Pons (tissue), 1 donor: ENCODE measurements at regions not wholly inside any gene's neighbourhood (a gene's known extent, or its start where the extent isn't known, plus 50 kb on each side); places are given as distances from the start of the nearest gene placed in this dataset.
A peak's percentile ranks its signal among the peaks of the same experiment; 100 is the strongest.
"Not testable (repeated sequence)": the region's sequence is repeated elsewhere in the genome, so short reads cannot be mapped to it uniquely, and the experiment has no call there.

Source experiments
- DNase-seq: peaks from one replicate; pipeline ENCODE4 v3.0.0-alpha.2; 2016; ENCODE audit warnings: low spot score

GRCh38 chr1:148432318-148432717 is 50.8 kb downstream of the PPIAL4G start:
- DNase-seq, result not testable (repeated sequence)

- DNase-seq, result not testable (repeated sequence)
These were observed 53.2 kb downstream of the PPIAL4G start for GRCh38 chr1:148429856-148430255.

GRCh38 chr1:148426940-148427611 is 56.0 kb downstream of the PPIAL4G start:
- not testable (repeated sequence) for DNase-seq

GRCh38 chr1:148426385-148426784 is 56.7 kb downstream of the PPIAL4G start:
- not testable (repeated sequence) for DNase-seq

GRCh38 chr1:148424143-148425003 is 58.7 kb downstream of the PPIAL4G start:
- not testable (repeated sequence) for DNase-seq

GRCh38 chr1:148422921-148423320 is 60.2 kb downstream of the PPIAL4G start:
- not testable (repeated sequence) for DNase-seq

- not testable (repeated sequence) for DNase-seq
These were observed 65.9 kb downstream of the PPIAL4G start for GRCh38 chr1:148417241-148417640.

- not testable (repeated sequence) for DNase-seq
These were observed 69.7 kb downstream of the PPIAL4G start for GRCh38 chr1:148413385-148413784.

GRCh38 chr1:148404786-148405568 is 78.1 kb downstream of the PPIAL4G start:
- DNase-seq, result not testable (repeated sequence)

- not testable (repeated sequence) for DNase-seq
These were observed 79.2 kb downstream of the PPIAL4G start for GRCh38 chr1:148403925-148404324.

GRCh38 chr1:148403085-148403456 is 80.0 kb downstream of the PPIAL4G start:
- not testable (repeated sequence) for DNase-seq

- peak; percentile 69 for DNase-seq
These were observed 80.7 kb downstream of the PPIAL4G start for GRCh38 chr1:148402152-148403084.

GRCh38 chr1:148397516-148397915 is 85.6 kb downstream of the PPIAL4G start:
- DNase-seq, result not testable (repeated sequence)

GRCh38 chr1:148392505-148392904 is 90.6 kb downstream of the PPIAL4G start:
- DNase-seq, result not testable (repeated sequence)

GRCh38 chr1:148391323-148391722 is 91.8 kb downstream of the PPIAL4G start:
- not testable (repeated sequence) for DNase-seq

GRCh38 chr1:148389027-148389339 is 94.1 kb downstream of the PPIAL4G start:
- DNase-seq, result no peak

GRCh38 chr1:148388260-148389026 is 94.7 kb downstream of the PPIAL4G start:
- DNase-seq, result peak; percentile 97

- not testable (repeated sequence) for DNase-seq
These were observed 95.2 kb downstream of the PPIAL4G start for GRCh38 chr1:148387949-148388259.

GRCh38 chr1:148387122-148387948 is 95.8 kb downstream of the PPIAL4G start:
- DNase-seq, result not testable (repeated sequence)

- no peak for DNase-seq
These were observed 96.5 kb downstream of the PPIAL4G start for GRCh38 chr1:148386617-148387016.
